HL-60 (cell line): ENCODE measurements at regions not wholly inside any gene's neighbourhood (a gene's known extent, or its start where the extent isn't known, plus 50 kb on each side); places are given as distances from the start of the nearest gene placed in this dataset.

ENCODE experiments used
- CTCF ChIP-seq: IDR thresholded peaks from one replicate; pipeline ENCODE4 v1.5.1; 2011; ENCODE audit warnings: low read length, control low read depth, inconsistent platforms; ENCODE audit not compliant: insufficient read depth
- GABPA ChIP-seq: IDR thresholded peaks from 2 replicates; pipeline ENCODE4 v1.6.1; 2012; ENCODE audit warnings: low read depth
- POLR2AphosphoS5 ChIP-seq: IDR thresholded peaks from 2 replicates; pipeline ENCODE4 v1.6.1; 2012; ENCODE audit warnings: low read depth
- TF ChIP-seq, protein P1 (sequence below): IDR thresholded peaks from 2 replicates; pipeline ENCODE4 v1.6.1; 2012; ENCODE audit warnings: low read depth; ENCODE audit not compliant: insufficient replicate concordance

DNA sequence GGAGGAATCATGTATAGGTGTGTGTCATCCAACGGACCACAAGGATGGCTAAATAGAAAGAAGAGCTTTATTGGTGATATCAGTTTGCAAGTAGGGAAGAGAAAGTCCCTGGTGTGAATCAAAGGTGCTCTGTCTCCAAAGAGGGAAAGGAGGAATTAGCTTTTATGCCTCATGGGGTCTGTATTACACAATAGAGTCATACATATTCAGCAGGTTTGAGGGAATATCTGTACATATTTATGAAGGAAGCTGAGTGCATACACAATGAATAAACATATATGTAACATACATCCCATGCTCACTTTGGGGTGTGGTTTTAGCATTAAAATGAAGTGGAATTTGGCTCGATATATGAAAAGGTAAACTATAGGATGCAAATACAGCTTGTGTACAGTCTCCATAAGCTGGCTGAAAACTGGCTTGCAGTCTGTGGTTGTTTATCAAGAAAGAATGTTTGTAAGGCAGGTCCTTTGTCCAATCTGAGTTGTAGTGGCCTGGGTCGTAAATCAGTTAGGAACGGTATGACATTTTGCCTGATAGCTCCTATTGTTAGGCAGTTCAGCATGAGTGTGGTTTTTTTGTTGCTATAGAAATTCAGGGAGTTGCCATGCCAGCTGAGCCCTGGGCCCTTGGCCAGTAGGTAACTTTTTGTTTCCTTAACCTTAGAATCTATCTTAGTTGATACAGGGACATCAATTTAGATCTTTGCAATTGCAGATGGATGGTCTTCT, 198.0 kb upstream of the ZP4 start:
- TF ChIP-seq CTCF (no peak), GABPA (no peak), POLR2AphosphoS5 (no peak)
- TF ChIP-seq, protein P1, sequence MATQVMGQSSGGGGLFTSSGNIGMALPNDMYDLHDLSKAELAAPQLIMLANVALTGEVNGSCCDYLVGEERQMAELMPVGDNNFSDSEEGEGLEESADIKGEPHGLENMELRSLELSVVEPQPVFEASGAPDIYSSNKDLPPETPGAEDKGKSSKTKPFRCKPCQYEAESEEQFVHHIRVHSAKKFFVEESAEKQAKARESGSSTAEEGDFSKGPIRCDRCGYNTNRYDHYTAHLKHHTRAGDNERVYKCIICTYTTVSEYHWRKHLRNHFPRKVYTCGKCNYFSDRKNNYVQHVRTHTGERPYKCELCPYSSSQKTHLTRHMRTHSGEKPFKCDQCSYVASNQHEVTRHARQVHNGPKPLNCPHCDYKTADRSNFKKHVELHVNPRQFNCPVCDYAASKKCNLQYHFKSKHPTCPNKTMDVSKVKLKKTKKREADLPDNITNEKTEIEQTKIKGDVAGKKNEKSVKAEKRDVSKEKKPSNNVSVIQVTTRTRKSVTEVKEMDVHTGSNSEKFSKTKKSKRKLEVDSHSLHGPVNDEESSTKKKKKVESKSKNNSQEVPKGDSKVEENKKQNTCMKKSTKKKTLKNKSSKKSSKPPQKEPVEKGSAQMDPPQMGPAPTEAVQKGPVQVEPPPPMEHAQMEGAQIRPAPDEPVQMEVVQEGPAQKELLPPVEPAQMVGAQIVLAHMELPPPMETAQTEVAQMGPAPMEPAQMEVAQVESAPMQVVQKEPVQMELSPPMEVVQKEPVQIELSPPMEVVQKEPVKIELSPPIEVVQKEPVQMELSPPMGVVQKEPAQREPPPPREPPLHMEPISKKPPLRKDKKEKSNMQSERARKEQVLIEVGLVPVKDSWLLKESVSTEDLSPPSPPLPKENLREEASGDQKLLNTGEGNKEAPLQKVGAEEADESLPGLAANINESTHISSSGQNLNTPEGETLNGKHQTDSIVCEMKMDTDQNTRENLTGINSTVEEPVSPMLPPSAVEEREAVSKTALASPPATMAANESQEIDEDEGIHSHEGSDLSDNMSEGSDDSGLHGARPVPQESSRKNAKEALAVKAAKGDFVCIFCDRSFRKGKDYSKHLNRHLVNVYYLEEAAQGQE = no peak
